Kidney epithelial cell (primary cell): ENCODE measurements at regions not wholly inside any gene's neighbourhood (a gene's known extent, or its start where the extent isn't known, plus 50 kb on each side); places are given as distances from the start of the nearest gene placed in this dataset.
"Not testable (repeated sequence)": the region's sequence is repeated elsewhere in the genome, so short reads cannot be mapped to it uniquely, and the experiment has no call there.

Experiments
- DNase-seq: peaks from one replicate; pipeline ENCODE4 v3.0.0-alpha.2; 2010; ENCODE audit warnings: low read depth
- H3K27me3 ChIP-seq: 2 replicates; pipeline ENCODE4 v1.6.0; 2011; ENCODE audit warnings: low read length; ENCODE audit not compliant: control insufficient read depth, insufficient read depth
- H3K36me3 ChIP-seq: 2 replicates; pipeline ENCODE4 v1.5.1; 2011; ENCODE audit warnings: low read length; ENCODE audit not compliant: control insufficient read depth, insufficient read depth
- H3K4me3 ChIP-seq: 2 replicates; pipeline ENCODE4 v1.5.1; 2011; ENCODE audit warnings: low read depth, mild to moderate bottlenecking, control low read depth, low read length
- CTCF ChIP-seq: IDR thresholded peaks from 2 replicates; pipeline ENCODE4 v1.5.1; 2011; ENCODE audit warnings: mild to moderate bottlenecking, moderate library complexity, low read length, control low read depth, inconsistent platforms; ENCODE audit not compliant: insufficient read depth, poor library complexity, severe bottlenecking

- no peak for DNase-seq
- peaks cover 2% of the 10 kb centered on the region for H3K27me3 ChIP-seq
Measured at GRCh38 chr2:237240252-237240651, 154.6 kb downstream of the COPS8 start.

GRCh38 chr2:237240868-237241267 lies 155.2 kb downstream of the COPS8 start:
- DNase-seq, H3K27me3 ChIP-seq, H3K36me3 ChIP-seq, H3K4me3 ChIP-seq: not testable (repeated sequence)

More at GRCh38 chr2:237240252-237240651, 154.6 kb downstream of the COPS8 start:
- H3K4me3 ChIP-seq: no peak overlapping the region
- TF ChIP-seq CTCF: no peak
- H3K36me3 ChIP-seq: no peaks in the 10 kb centered on the region

GRCh38 chr2:237242091-237242536 lies 156.4 kb downstream of the COPS8 start:
- DNase-seq: no peak
- Histone ChIP-seq H3K36me3 (no peaks in the 10 kb centered on the region), H3K4me3 (no peak overlapping the region), H3K27me3 (peaks cover 4% of the 10 kb centered on the region)
- TF ChIP-seq CTCF: no peak

GRCh38 chr2:237243487-237243886 lies 157.8 kb downstream of the COPS8 start:
- Histone ChIP-seq H3K4me3 (no peak overlapping the region), H3K36me3 (no peaks in the 10 kb centered on the region), H3K27me3 (peaks cover 4% of the 10 kb centered on the region)
- no peak for TF ChIP-seq CTCF
- DNase-seq: no peak

- peaks cover 4% of the 10 kb centered on the region for H3K27me3 ChIP-seq
- no peak overlapping the region for H3K4me3 ChIP-seq
- TF ChIP-seq CTCF: no peak
Measured at GRCh38 chr2:237244178-237244577, 158.5 kb downstream of the COPS8 start.

GRCh38 chr2:237244976-237245646 lies 159.4 kb downstream of the COPS8 start:
- no peak overlapping the region for H3K4me3 ChIP-seq
- TF ChIP-seq CTCF: no peak
- H3K27me3 ChIP-seq: peaks cover 4% of the 10 kb centered on the region
- H3K36me3 ChIP-seq: no peaks in the 10 kb centered on the region
- no peak for DNase-seq

More at GRCh38 chr2:237244178-237244577, 158.5 kb downstream of the COPS8 start:
- no peak for DNase-seq
- no peaks in the 10 kb centered on the region for H3K36me3 ChIP-seq
